ENCODE measurements at regions not wholly inside any gene's neighbourhood (a gene's known extent, or its start where the extent isn't known, plus 50 kb on each side); places are given as distances from the start of the nearest gene placed in this dataset.
"Not testable (repeated sequence)": the region's sequence is repeated elsewhere in the genome, so short reads cannot be mapped to it uniquely, and the experiment has no call there.

DNA sequence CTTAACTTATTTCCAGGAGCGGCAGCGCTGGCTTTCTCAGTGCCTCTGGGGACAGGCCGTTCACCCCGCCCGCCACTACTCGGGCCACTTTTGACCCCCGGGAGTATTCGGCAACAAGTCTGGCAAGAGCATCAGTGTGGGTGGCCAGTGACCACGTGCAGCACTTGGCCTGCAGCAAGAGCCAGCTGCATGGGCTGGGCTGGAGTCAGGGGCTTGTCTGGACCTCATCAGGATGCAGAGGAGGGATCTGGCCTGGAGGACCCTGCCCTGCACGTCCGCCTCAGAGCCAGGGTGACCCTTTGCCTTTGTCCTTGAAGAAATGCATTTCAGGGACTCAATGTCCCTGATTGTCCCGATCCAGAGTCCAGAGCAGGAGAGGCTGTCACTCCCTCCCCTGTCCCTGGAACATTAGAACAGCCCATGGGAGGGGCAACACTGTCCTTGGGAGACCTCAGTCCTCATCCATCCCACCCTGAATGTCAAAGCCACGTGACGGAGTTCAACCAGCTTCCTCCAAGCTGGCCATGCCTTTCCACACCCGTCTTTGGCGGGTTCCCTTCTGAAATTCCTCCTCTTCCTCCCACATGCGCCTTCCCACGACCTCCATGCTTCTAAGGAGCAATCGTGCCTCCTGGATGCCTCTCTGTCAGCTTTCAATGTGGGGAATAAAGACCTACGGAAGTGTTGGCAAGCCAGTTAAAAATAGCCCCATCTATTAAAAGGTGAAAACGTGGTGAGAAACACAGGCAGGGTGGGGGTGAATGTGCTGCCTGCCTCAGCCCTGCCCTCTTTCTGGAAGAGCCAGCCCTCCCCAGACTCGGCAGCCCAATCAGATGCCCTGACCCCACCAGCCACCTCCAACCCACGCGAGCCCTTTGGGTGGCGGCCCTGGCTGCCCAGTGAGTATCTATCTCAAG lies 99.0 kb downstream of the OLFM1 start:
- TF ChIP-seq, protein P1, sequence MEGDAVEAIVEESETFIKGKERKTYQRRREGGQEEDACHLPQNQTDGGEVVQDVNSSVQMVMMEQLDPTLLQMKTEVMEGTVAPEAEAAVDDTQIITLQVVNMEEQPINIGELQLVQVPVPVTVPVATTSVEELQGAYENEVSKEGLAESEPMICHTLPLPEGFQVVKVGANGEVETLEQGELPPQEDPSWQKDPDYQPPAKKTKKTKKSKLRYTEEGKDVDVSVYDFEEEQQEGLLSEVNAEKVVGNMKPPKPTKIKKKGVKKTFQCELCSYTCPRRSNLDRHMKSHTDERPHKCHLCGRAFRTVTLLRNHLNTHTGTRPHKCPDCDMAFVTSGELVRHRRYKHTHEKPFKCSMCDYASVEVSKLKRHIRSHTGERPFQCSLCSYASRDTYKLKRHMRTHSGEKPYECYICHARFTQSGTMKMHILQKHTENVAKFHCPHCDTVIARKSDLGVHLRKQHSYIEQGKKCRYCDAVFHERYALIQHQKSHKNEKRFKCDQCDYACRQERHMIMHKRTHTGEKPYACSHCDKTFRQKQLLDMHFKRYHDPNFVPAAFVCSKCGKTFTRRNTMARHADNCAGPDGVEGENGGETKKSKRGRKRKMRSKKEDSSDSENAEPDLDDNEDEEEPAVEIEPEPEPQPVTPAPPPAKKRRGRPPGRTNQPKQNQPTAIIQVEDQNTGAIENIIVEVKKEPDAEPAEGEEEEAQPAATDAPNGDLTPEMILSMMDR (conservative IDR thresholded peaks at IDR 0.05; ENCODE audit: low read depth, low read length) = no peak
- H3K4me3 ChIP-seq (ENCODE audit: low read depth, low read length) = no peak overlapping the region
- DNase-seq (ENCODE audit: low read depth) = no peak

DNA sequence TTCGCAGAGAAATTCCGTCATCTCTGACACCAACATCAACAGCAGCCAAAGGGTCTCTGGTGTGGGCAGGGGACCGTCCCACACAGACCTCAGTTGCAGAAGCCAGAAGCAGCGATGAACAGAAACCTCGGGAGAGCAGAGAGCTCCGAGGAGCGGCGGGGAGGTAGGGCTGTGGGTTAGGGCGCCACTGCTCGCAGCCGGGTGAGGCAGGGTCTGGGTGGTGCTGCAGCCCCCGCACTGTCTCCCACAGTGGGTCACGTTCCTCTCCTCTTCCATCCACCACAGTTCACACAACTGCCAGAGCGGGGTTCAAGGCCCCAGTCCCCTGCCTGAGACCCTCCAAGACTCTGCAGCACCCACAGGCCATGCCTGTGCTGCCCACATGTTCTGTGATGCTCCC lies 99.9 kb downstream of the OLFM1 start:
- DNase-seq (ENCODE audit: low read depth) = no peak
- no peak overlapping the region for H3K4me3 ChIP-seq (ENCODE audit: low read depth, low read length)
- TF ChIP-seq, protein P1 (conservative IDR thresholded peaks at IDR 0.05; ENCODE audit: low read depth, low read length) = no peak

DNA sequence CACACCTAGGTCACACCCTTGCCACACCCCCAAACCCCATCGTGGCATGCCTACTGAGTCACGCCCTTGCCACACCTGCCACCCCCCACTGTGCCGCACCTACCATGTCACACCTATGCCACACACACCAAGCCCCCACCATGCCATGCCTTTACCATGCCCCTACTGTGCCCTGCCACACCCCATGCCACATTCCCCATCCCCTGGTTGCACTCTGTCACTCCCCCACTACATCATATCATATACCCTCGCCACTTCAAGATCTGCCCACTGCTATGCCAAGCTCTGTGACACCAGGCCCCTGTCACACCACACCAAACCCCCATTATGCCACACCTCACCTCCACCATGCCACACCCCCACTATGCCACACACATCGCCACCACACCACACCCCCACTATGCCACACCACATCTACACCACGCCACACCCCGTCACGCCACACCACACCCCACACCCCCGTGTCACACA lies 101.2 kb downstream of the OLFM1 start:
- no peak overlapping the region for H3K4me3 ChIP-seq (ENCODE audit: low read depth, low read length)
- TF ChIP-seq, protein P1 (conservative IDR thresholded peaks at IDR 0.05; ENCODE audit: low read depth, low read length) = no peak
- no peak for DNase-seq (ENCODE audit: low read depth)

DNA sequence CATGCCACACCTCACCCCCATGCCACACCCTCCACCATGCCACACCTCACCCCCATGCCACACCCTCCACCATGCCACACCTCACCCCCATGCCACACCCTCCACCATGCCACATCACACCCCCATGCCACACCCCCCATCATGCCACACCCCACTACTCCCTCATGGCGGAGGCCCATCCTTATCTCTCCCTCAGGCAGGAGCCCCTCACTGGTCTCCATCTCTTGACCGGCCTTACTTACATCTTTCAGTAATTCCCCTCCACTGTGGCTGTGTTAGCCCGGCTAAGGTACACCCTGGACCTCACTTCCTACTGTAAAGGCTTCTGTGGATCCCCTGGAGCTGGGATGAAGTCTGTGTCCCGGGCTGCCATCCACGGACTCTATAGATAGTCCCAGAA lies 102.0 kb downstream of the OLFM1 start:
- TF ChIP-seq, protein P1 (conservative IDR thresholded peaks at IDR 0.05; ENCODE audit: low read depth, low read length) = no peak
- H3K4me3 ChIP-seq (ENCODE audit: low read depth, low read length) = no peak overlapping the region
- no peak for DNase-seq (ENCODE audit: low read depth)

DNA sequence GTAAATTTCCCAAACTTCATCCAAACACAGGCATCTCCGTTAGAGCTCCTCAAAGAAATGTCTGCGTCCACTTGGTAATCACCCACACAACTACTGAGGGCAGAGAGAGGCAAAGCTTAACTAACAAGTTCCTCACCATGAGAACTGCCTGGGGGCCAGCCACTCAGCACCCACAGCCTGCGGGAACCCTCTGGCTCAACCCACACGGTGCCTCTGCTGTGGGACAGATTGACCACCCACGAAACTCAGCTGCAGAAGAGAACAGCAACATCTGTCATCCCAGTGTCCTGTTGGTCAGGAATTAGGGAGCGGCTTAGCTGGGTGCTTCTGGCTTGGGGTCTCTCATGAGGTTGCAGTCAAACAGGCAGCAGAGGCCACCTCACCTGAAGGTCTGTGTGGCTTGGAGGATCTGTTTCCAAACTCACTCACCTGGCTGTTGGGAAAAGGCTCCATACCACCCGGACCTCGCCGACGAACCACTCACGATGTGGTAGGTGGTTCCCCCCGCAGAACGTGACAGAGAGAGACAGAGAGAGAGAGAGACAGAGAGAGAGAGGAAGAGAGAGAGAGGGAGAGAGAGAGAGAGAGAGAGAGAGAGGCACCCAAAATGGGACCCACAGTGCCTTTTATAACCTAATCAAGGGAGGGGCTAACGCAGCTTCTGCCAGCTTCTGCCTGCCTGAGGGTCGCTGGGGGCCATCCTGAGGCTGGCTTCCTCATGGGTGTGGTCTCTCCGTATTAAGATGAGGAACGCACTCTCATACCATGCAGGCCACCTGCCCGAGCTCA lies 103.5 kb downstream of the OLFM1 start:
- no peak overlapping the region for H3K4me3 ChIP-seq (ENCODE audit: low read depth, low read length)
- no peak for DNase-seq (ENCODE audit: low read depth)
- TF ChIP-seq, protein P1 (conservative IDR thresholded peaks at IDR 0.05; ENCODE audit: low read depth, low read length) = no peak

DNA sequence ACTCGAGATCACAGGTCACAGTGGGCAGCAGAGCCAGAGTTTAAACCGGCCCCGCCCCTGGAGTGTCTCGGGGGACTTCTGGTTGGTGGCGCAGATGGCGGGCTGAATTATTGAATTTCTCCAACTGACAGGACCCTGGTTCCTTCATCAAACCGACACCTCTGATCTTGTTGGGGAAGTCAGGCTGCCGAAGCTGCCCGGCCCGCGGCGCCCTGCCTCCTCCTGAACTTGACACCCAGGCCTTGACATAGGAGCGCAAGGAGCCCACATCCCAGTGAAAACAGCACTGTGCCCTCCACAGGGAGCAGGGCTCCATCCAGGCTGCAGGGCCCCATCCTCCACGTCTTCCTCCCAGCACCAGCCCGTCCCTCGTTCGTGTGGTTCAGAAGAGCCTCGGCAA lies 105.2 kb downstream of the OLFM1 start:
- no peak overlapping the region for H3K4me3 ChIP-seq (ENCODE audit: low read depth, low read length)
- TF ChIP-seq, protein P1 (conservative IDR thresholded peaks at IDR 0.05; ENCODE audit: low read depth, low read length) = no peak
- DNase-seq (ENCODE audit: low read depth) = no peak

DNA sequence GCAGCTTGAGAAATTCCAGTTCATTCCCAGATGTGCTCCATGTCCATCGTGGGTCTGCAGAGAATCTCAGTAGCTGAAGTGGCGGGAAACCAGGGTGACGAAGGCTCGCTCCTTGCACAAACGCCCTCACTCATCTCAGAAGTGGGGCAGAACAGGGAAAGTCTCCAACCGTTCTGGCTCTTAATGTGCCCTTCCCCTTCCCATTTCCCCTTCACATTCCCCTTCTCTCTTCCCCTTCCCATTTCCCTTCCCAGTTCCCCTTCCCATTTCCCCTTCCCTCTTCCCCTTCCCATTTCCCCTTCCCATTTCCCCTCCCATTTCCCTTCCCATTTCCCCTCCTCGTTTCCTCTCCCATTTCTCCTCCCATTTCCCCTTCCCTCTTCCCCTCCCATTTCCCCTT lies 108.5 kb downstream of the OLFM1 start:
- not testable (repeated sequence) for H3K4me3 ChIP-seq (ENCODE audit: low read depth, low read length); DNase-seq (ENCODE audit: low read depth)

All from epithelial cell of proximal tubule (primary cell).